HCT116 (cell line): ENCODE measurements at regions not wholly inside any gene's neighbourhood (a gene's known extent, or its start where the extent isn't known, plus 50 kb on each side); places are given as distances from the start of the nearest gene placed in this dataset.
"Not testable (repeated sequence)": the region's sequence is repeated elsewhere in the genome, so short reads cannot be mapped to it uniquely, and the experiment has no call there.

Experiments used
- ATAC-seq: fragments of 200-7000 bp; cut with Tn5 transposase; 2 replicates; pipeline ENCODE4 v1.9.1; 2020; ENCODE audit warnings: mild to moderate bottlenecking, moderate library complexity
- BruUV-seq: library from RNA; stranded (reverse); fragments of 400-500 nt; replicated peaks from 2 replicates; lab custom pipeline; 2021; lab: Mats Ljungman, UMichigan
- CTCF ChIA-PET: fragments of 300-600 bp; sonication (Branson Sonifier 250); formaldehyde crosslinking; loops from one replicate; lab custom pipeline; 2021; ENCODE audit warnings: antibody characterized with exemption; lab: Charles Lee
- POLR2A ChIA-PET: fragments of 300-600, 350-600 bp; sonication (Branson Sonifier 250); formaldehyde crosslinking; loops from one replicate; lab custom pipeline; 2021; ENCODE audit warnings: antibody characterized with exemption; lab: Charles Lee
- RAD21 ChIA-PET, 2 experiments: fragments of 300-600 bp; sonication (Branson Sonifier 250); formaldehyde crosslinking; loops; one replicate each; lab custom pipeline; 2023; ENCODE audit warnings: low total read pairs in 2 of 2; ENCODE audit not compliant: uncharacterized antibody in 2 of 2, unreplicated experiment in 2 of 2, low non-redundant PET in 1 of 2; lab: Charles Lee
- DNase-seq: peaks from one replicate; pipeline ENCODE4 v3.0.0-alpha.2; 2010; ENCODE audit warnings: low read depth, low spot score
- H2AFZ ChIP-seq: fragments of 200-600 bp; shearing (Covaris generic), sonication (generic); 2 replicates; pipeline ENCODE4 v1.6.1; 2017; ENCODE audit warnings: low read depth, mixed run types, mixed read lengths, antibody characterized with exemption, low read length; ENCODE audit not compliant: poor library complexity, severe bottlenecking
- H3K27ac ChIP-seq: 2 replicates; pipeline ENCODE4 v1.5.1; 2012; ENCODE audit warnings: low read depth, low read length
- H3K27me3 ChIP-seq: fragments of 200-600 bp; sonication (generic); 2 replicates; pipeline ENCODE4 v1.6.1; 2016; ENCODE audit warnings: mixed run types, low read length, mixed read lengths; ENCODE audit not compliant: insufficient read depth
- H3K36me3 ChIP-seq, 2 experiments: fragments of 200-500 bp in 1 of 2; fragments of 200-600 bp in 1 of 2; sonication (Bioruptor generic) in 1 of 2; sonication (generic) in 1 of 2; 2 replicates each; pipeline versions ENCODE4 v1.5.1 to v1.6.1; 2014 to 2016; ENCODE audit warnings: low read length in 2 of 2, inconsistent platforms in 1 of 2, mixed read lengths in 1 of 2, mixed run types in 1 of 2; ENCODE audit not compliant: insufficient read depth in 2 of 2, control insufficient read depth in 1 of 2
- H3K4me1 ChIP-seq, 2 experiments: fragments of 200-600 bp in 1 of 2; sonication (generic) in 1 of 2; 2 replicates each; pipeline versions ENCODE4 v1.5.1 to v1.6.1; 2012 to 2017; ENCODE audit warnings: low read length in 2 of 2, inconsistent platforms in 1 of 2, mild to moderate bottlenecking in 1 of 2, mixed read lengths in 1 of 2, mixed run types in 1 of 2, moderate library complexity in 1 of 2; ENCODE audit not compliant: insufficient read depth in 2 of 2, control insufficient read depth in 1 of 2
- H3K4me2 ChIP-seq: fragments of 200-600 bp; sonication (generic); 2 replicates; pipeline ENCODE4 v1.6.1; 2017; ENCODE audit warnings: mixed run types, low read length, mixed read lengths
- H3K4me3 ChIP-seq, 2 experiments: fragments of 200-600 bp in 1 of 2; sonication (generic) in 1 of 2; replicated peaks in 1 of 2; 2 replicates each; pipeline ENCODE4 v1.5.1; 2011 to 2016; ENCODE audit warnings: low read length in 2 of 2, control low read depth in 1 of 2, low read depth in 1 of 2, mild to moderate bottlenecking in 1 of 2, mixed read lengths in 1 of 2, mixed run types in 1 of 2
- H3K79me2 ChIP-seq: fragments of 200-600 bp; sonication (generic); 2 replicates; pipeline ENCODE4 v1.6.1; 2017; ENCODE audit warnings: mild to moderate bottlenecking, mixed run types, low read length, moderate library complexity, mixed read lengths; ENCODE audit not compliant: insufficient read depth
- H3K9ac ChIP-seq: fragments of 200-600 bp; sonication (generic); 2 replicates; pipeline ENCODE4 v1.6.1; 2016; ENCODE audit warnings: low read length, mixed read lengths
- H3K9me2 ChIP-seq: fragments of 200-600 bp; sonication (generic), shearing (Covaris generic); 2 replicates; pipeline ENCODE4 v1.6.1; 2017; ENCODE audit warnings: mixed run types, mild to moderate bottlenecking, moderate library complexity; ENCODE audit not compliant: insufficient read depth
- H3K9me3 ChIP-seq, 2 experiments: fragments of 200-500 bp in 1 of 2; fragments of 200-600 bp in 1 of 2; sonication (Bioruptor generic) in 1 of 2; sonication (generic) in 1 of 2; 2 replicates each; pipeline ENCODE4 v1.6.1; 2014 to 2017; ENCODE audit warnings: low read length in 2 of 2, mixed read lengths in 2 of 2, inconsistent platforms in 1 of 2, low read depth in 1 of 2, mild to moderate bottlenecking in 1 of 2, mixed run types in 1 of 2, moderate library complexity in 1 of 2; ENCODE audit not compliant: control insufficient read depth in 1 of 2, insufficient read depth in 1 of 2
- H4K20me1 ChIP-seq: fragments of 200-600 bp; sonication (generic), shearing (Covaris generic); 2 replicates; pipeline ENCODE4 v1.6.1; 2017; ENCODE audit warnings: mixed run types, mild to moderate bottlenecking, moderate library complexity; ENCODE audit not compliant: insufficient read depth
- CEBPB ChIP-seq: IDR thresholded peaks from 2 replicates; pipeline ENCODE4 v1.6.1; 2012; ENCODE audit warnings: low read depth
- EGR1 ChIP-seq: IDR thresholded peaks from 2 replicates; pipeline ENCODE4 v1.6.1; 2012; ENCODE audit warnings: low read depth
- ELF1 ChIP-seq: IDR thresholded peaks from 2 replicates; pipeline ENCODE4 v1.6.1; 2012; ENCODE audit warnings: low read depth, borderline replicate concordance
- EZH2 ChIP-seq: fragments of 200-600 bp; sonication (generic); IDR thresholded peaks from 2 replicates; pipeline ENCODE4 v1.6.1; 2017; ENCODE audit warnings: antibody characterized with exemption, mixed run types
- FOSL1 ChIP-seq: IDR thresholded peaks from 2 replicates; pipeline ENCODE4 v1.6.1; 2012; ENCODE audit warnings: low read depth
- JUND ChIP-seq: IDR thresholded peaks from 2 replicates; pipeline ENCODE4 v1.6.1; 2012
- POLR2A ChIP-seq: IDR thresholded peaks from 2 replicates; pipeline ENCODE4 v1.7.0; 2011; ENCODE audit warnings: borderline replicate concordance; ENCODE audit not compliant: insufficient read depth, insufficient read length; ENCODE audit errors: extremely low read depth
- POLR2AphosphoS5 ChIP-seq: IDR thresholded peaks from 2 replicates; pipeline ENCODE4 v1.6.1; 2011; ENCODE audit warnings: mild to moderate bottlenecking, low read depth, low read length, moderate library complexity
- RAD21 ChIP-seq: IDR thresholded peaks from 2 replicates; pipeline ENCODE4 v1.6.1; 2012; ENCODE audit warnings: low read depth, mild to moderate bottlenecking
- SIN3A ChIP-seq: IDR thresholded peaks from 2 replicates; pipeline ENCODE4 v1.6.1; 2012; ENCODE audit warnings: low read depth
- SP1 ChIP-seq: IDR thresholded peaks from 2 replicates; pipeline ENCODE4 v1.6.1; 2012; ENCODE audit warnings: low read depth
- SRF ChIP-seq: IDR thresholded peaks from 2 replicates; pipeline ENCODE4 v1.6.1; 2012; ENCODE audit warnings: low read depth
- TCF7L2 ChIP-seq: IDR thresholded peaks from 2 replicates; pipeline ENCODE4 v1.7.0; 2011; ENCODE audit warnings: borderline replicate concordance, inconsistent platforms; ENCODE audit not compliant: insufficient read depth, insufficient read length; ENCODE audit errors: extremely low read depth
- YY1 ChIP-seq: IDR thresholded peaks from 2 replicates; pipeline ENCODE4 v1.6.1; 2011; ENCODE audit warnings: low read length, low read depth, moderate library complexity, mild to moderate bottlenecking; ENCODE audit not compliant: insufficient replicate concordance; ENCODE audit errors: extremely low read depth
- ZFX ChIP-seq: fragments of 450-650 bp; IDR thresholded peaks from 2 replicates; pipeline ENCODE4 v1.6.1; 2017
- ZNF274 ChIP-seq: fragments of 200-500 bp; sonication (Bioruptor generic); IDR thresholded peaks from 2 replicates; pipeline ENCODE4 v1.6.1; 2014; ENCODE audit warnings: mild to moderate bottlenecking, low read depth, low read length, inconsistent platforms
- intact Hi-C: fragments of 100-400 bp; cut with micrococcal nuclease; formaldehyde crosslinking; loops from 2 replicates; pipeline ENCODE4 v1.10.0; 2022
- TF ChIP-seq, protein P1 (sequence below): IDR thresholded peaks from 2 replicates; pipeline ENCODE4 v1.6.1; 2012
- TF ChIP-seq, protein P2 (sequence below): IDR thresholded peaks from 2 replicates; pipeline ENCODE4 v1.6.1; 2011; ENCODE audit warnings: mild to moderate bottlenecking, low read length, moderate library complexity; ENCODE audit not compliant: insufficient replicate concordance; ENCODE audit errors: extremely low read depth
- TF ChIP-seq, protein P3 (sequence below): IDR thresholded peaks from 2 replicates; pipeline ENCODE4 v1.6.1; 2012; ENCODE audit warnings: low read depth

DNA sequence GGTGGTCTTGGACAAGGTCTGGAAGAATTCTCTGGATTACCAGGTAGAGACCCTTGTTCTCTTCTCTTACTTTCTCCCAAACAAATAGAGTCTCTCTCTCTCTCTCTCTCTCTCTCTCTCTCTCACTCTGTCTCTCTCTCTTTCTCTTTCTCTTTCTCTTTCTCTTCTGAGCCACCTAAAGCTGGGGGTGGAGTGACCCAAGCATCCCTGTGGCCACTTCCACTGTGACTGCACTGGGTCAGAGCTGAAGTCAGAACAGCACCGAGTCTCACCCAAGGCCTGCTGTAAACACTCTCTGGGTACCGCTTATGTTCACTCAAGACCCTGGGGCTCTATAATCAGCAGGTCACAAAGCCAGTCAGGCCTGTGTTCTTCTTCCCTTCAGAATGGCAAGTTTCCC, 513.7 kb downstream of the EBF1 start:
- Histone ChIP-seq H3K79me2 (no peaks in the 10 kb centered on the region), H3K4me3 (no peak overlapping the region), H3K4me1 (no peaks in the 10 kb centered on the region), H3K27ac (no peak overlapping the region), H3K27me3 (no peaks in the 10 kb centered on the region), H3K4me2 (no peak overlapping the region), H4K20me1 (no peaks in the 10 kb centered on the region), H2AFZ (no peak overlapping the region), H3K36me3 (no peaks in the 10 kb centered on the region), H3K9me3 (no peaks in the 10 kb centered on the region), H3K9ac (no peak overlapping the region), H3K9me2 (no peaks in the 10 kb centered on the region)
- DNase-seq (no peak), ATAC-seq (no peak)
- intact Hi-C loops = no loop called here
- CTCF ChIA-PET = no interaction called here
- POLR2A ChIA-PET = no interaction called here
- TF ChIP-seq EZH2 (no peak), RAD21 (no peak), ZFX (no peak), SIN3A (no peak), JUND (no peak), EGR1 (no peak), CEBPB (no peak), ELF1 (no peak), SRF (no peak), YY1 (no peak), TCF7L2 (no peak), POLR2A (no peak), ZNF274 (no peak), FOSL1 (no peak), POLR2AphosphoS5 (no peak), SP1 (no peak)
- TF ChIP-seq, protein P1, sequence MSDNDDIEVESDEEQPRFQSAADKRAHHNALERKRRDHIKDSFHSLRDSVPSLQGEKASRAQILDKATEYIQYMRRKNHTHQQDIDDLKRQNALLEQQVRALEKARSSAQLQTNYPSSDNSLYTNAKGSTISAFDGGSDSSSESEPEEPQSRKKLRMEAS = no peak
- TF ChIP-seq, protein P2, sequence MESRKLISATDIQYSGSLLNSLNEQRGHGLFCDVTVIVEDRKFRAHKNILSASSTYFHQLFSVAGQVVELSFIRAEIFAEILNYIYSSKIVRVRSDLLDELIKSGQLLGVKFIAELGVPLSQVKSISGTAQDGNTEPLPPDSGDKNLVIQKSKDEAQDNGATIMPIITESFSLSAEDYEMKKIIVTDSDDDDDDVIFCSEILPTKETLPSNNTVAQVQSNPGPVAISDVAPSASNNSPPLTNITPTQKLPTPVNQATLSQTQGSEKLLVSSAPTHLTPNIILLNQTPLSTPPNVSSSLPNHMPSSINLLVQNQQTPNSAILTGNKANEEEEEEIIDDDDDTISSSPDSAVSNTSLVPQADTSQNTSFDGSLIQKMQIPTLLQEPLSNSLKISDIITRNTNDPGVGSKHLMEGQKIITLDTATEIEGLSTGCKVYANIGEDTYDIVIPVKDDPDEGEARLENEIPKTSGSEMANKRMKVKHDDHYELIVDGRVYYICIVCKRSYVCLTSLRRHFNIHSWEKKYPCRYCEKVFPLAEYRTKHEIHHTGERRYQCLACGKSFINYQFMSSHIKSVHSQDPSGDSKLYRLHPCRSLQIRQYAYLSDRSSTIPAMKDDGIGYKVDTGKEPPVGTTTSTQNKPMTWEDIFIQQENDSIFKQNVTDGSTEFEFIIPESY = no peak
- TF ChIP-seq, protein P3, sequence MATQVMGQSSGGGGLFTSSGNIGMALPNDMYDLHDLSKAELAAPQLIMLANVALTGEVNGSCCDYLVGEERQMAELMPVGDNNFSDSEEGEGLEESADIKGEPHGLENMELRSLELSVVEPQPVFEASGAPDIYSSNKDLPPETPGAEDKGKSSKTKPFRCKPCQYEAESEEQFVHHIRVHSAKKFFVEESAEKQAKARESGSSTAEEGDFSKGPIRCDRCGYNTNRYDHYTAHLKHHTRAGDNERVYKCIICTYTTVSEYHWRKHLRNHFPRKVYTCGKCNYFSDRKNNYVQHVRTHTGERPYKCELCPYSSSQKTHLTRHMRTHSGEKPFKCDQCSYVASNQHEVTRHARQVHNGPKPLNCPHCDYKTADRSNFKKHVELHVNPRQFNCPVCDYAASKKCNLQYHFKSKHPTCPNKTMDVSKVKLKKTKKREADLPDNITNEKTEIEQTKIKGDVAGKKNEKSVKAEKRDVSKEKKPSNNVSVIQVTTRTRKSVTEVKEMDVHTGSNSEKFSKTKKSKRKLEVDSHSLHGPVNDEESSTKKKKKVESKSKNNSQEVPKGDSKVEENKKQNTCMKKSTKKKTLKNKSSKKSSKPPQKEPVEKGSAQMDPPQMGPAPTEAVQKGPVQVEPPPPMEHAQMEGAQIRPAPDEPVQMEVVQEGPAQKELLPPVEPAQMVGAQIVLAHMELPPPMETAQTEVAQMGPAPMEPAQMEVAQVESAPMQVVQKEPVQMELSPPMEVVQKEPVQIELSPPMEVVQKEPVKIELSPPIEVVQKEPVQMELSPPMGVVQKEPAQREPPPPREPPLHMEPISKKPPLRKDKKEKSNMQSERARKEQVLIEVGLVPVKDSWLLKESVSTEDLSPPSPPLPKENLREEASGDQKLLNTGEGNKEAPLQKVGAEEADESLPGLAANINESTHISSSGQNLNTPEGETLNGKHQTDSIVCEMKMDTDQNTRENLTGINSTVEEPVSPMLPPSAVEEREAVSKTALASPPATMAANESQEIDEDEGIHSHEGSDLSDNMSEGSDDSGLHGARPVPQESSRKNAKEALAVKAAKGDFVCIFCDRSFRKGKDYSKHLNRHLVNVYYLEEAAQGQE = no peak
- RAD21 ChIA-PET = no interaction called here
- BruUV-seq = no TSS peak

DNA sequence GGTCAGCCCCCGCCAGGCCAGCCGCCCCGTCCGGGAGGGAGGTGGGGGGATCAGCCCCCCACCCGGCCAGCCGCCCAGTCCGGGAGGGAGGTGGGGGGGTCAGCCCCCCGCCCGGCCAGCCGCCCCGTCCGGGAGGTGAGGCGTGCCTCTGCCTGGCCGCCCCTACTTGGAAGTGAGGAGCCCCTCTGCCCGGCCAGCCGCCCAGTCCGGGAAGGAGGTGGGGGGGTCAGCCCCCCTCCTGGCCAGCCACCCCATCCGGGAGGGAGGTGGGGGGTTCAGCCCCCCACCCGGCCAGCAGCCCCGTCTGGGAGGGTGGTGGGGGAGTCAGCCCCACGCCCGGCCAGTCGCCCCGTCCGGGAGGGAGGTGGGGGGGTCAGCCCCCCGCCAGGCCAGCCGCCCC, 517.0 kb downstream of the EBF1 start:
- H2AFZ ChIP-seq, H3K36me3 ChIP-seq, H3K27me3 ChIP-seq, H3K27ac ChIP-seq, H3K4me1 ChIP-seq, RAD21 ChIA-PET, POLR2A ChIA-PET, BruUV-seq, H3K9ac ChIP-seq, H3K4me3 ChIP-seq, intact Hi-C loops, H3K79me2 ChIP-seq, H3K4me2 ChIP-seq, H3K9me2 ChIP-seq, H3K9me3 ChIP-seq, CTCF ChIA-PET, H4K20me1 ChIP-seq, ATAC-seq, DNase-seq: not testable (repeated sequence)
